Suprapubic skin (tissue), 4 donors: ENCODE measurements at regions not wholly inside any gene's neighbourhood (a gene's known extent, or its start where the extent isn't known, plus 50 kb on each side); places are given as distances from the start of the nearest gene placed in this dataset.

ENCODE experiments used
- DNase-seq, 2 donors: peaks; one replicate each; pipeline ENCODE4 v3.0.0-alpha.2; 2019; ENCODE audit warnings: low spot score in 2 of 2
- H3K27ac ChIP-seq: fragments of 200-600 bp; sonication (generic); one replicate; pipeline ENCODE4 v1.5.1; 2019
- H3K27me3 ChIP-seq: fragments of 200-600 bp; sonication (generic); one replicate; pipeline ENCODE4 v1.5.1; 2019
- H3K36me3 ChIP-seq: fragments of 200-600 bp; sonication (generic); one replicate; pipeline ENCODE4 v1.5.1; 2019
- H3K4me1 ChIP-seq: fragments of 200-600 bp; sonication (generic); one replicate; pipeline ENCODE4 v1.5.1; 2019
- H3K4me3 ChIP-seq: fragments of 200-600 bp; sonication (generic); one replicate; pipeline ENCODE4 v1.5.1; 2019; ENCODE audit warnings: mild to moderate bottlenecking
- H3K9me3 ChIP-seq: fragments of 200-600 bp; sonication (generic); one replicate; pipeline ENCODE4 v1.5.1; 2019
- EP300 ChIP-seq: sonication (generic); formaldehyde crosslinking; IDR thresholded peaks from one replicate; pipeline ENCODE4 v1.6.1; 2017; ENCODE audit warnings: antibody characterized with exemption
- POLR2A ChIP-seq, 2 donors: fragments of 450-650 bp; IDR thresholded peaks; one replicate each; pipeline ENCODE4 v1.6.1; 2017; ENCODE audit warnings: antibody characterized with exemption in 2 of 2, mild to moderate bottlenecking in 2 of 2, moderate library complexity in 2 of 2
- POLR2AphosphoS5 ChIP-seq, 3 donors: sonication (generic); formaldehyde crosslinking; IDR thresholded peaks; one replicate each; pipeline ENCODE4 v1.6.1; 2017; ENCODE audit warnings: antibody characterized with exemption in 3 of 3
- WGBS: methylation state at CpG from one replicate; pipeline ENCODE4 v1.1.5; 2018; 5-methylcytosine and 5-hydroxymethylcytosine counted together
- TF ChIP-seq, protein P1 (sequence below), 2 donors: fragments of 200-600 bp in 1 of 2; fragments of 450-650 bp in 1 of 2; sonication (generic) in 1 of 2; IDR thresholded peaks; one replicate each; pipeline ENCODE4 v1.5.1; 2016 to 2019; ENCODE audit warnings: antibody characterized with exemption in 2 of 2, mild to moderate bottlenecking in 1 of 2, moderate library complexity in 1 of 2

DNA sequence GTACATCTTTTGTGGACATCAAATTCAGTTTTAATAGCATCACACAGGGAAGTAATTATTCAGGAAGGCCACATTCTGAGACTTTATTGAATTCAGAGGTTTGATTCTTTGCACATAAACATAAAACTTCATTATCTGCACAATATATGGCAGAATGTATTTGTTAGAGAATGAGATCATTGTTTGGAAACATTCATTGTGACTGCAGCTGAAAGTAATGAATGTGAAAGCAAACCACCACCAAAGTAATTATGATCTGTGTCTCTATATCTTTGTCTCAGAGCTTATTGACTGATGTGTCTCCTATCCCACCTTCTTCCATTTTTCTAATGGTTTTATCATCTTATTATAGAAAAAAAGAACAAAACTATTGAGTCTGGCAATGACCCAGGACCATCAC lies 340.9 kb upstream of the PCDH15 start:
- no peaks in the 10 kb centered on the region for H3K27me3 ChIP-seq
- DNase-seq, result no peak
- no peak overlapping the region for H3K27ac ChIP-seq
- H3K9me3 ChIP-seq, result no peaks in the 10 kb centered on the region
- TF ChIP-seq EP300 (no peak), POLR2AphosphoS5 (IDR thresholded peaks at IDR 0.05) (no peak), POLR2A (IDR thresholded peaks at IDR 0.05) (no peak)
- TF ChIP-seq, protein P1, sequence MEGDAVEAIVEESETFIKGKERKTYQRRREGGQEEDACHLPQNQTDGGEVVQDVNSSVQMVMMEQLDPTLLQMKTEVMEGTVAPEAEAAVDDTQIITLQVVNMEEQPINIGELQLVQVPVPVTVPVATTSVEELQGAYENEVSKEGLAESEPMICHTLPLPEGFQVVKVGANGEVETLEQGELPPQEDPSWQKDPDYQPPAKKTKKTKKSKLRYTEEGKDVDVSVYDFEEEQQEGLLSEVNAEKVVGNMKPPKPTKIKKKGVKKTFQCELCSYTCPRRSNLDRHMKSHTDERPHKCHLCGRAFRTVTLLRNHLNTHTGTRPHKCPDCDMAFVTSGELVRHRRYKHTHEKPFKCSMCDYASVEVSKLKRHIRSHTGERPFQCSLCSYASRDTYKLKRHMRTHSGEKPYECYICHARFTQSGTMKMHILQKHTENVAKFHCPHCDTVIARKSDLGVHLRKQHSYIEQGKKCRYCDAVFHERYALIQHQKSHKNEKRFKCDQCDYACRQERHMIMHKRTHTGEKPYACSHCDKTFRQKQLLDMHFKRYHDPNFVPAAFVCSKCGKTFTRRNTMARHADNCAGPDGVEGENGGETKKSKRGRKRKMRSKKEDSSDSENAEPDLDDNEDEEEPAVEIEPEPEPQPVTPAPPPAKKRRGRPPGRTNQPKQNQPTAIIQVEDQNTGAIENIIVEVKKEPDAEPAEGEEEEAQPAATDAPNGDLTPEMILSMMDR (IDR thresholded peaks at IDR 0.05), result no peak
- no peak overlapping the region for H3K4me3 ChIP-seq
- H3K4me1 ChIP-seq, result no peaks in the 10 kb centered on the region
- no peaks in the 10 kb centered on the region for H3K36me3 ChIP-seq

DNA sequence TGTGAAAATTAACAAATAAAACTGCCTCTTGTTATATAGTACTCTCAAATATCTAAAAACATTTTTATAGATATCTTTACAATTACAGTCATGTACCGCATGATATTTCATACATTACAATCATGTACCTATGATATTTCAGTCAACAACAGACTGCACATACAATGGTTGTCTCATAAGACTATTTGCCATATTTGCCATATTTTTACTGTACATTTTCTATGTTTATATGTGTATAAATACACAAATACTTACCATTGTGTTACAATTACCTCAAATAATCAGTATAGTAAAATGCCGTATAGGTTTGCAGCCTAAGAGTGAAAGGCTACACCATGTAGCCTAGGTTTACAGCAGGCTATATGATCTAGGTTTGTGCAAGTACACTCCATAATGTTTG lies 336.0 kb upstream of the PCDH15 start:
- TF ChIP-seq, protein P1 (IDR thresholded peaks at IDR 0.05), result no peak
- no peak for TF ChIP-seq EP300
- no peak for TF ChIP-seq POLR2A (IDR thresholded peaks at IDR 0.05)
- TF ChIP-seq POLR2AphosphoS5 (IDR thresholded peaks at IDR 0.05), result no peak
- no peaks in the 10 kb centered on the region for H3K9me3 ChIP-seq
- H3K27me3 ChIP-seq, result no peaks in the 10 kb centered on the region
- no peak overlapping the region for H3K4me3 ChIP-seq
- 96% methylated on average over 2 of the region's 2 CpGs for WGBS
- H3K4me1 ChIP-seq, result no peaks in the 10 kb centered on the region
- no peak overlapping the region for H3K27ac ChIP-seq
- DNase-seq, result no peak
- no peaks in the 10 kb centered on the region for H3K36me3 ChIP-seq

- H3K4me1 ChIP-seq, result no peaks in the 10 kb centered on the region
- no peak overlapping the region for H3K27ac ChIP-seq
- H3K27me3 ChIP-seq, result no peaks in the 10 kb centered on the region
- no peaks in the 10 kb centered on the region for H3K9me3 ChIP-seq
- TF ChIP-seq POLR2AphosphoS5 (IDR thresholded peaks at IDR 0.05), result no peak
- TF ChIP-seq EP300, result no peak
- TF ChIP-seq, protein P1 (IDR thresholded peaks at IDR 0.05), result no peak
- TF ChIP-seq POLR2A (IDR thresholded peaks at IDR 0.05), result no peak
- no peak overlapping the region for H3K4me3 ChIP-seq
- DNase-seq, result no peak
- WGBS, result 94% methylated on average over 2 of the region's 2 CpGs
- no peaks in the 10 kb centered on the region for H3K36me3 ChIP-seq
Observed at GRCh38 chr10:55104738-55105137, 303.7 kb upstream of the PCDH15 start.

DNA sequence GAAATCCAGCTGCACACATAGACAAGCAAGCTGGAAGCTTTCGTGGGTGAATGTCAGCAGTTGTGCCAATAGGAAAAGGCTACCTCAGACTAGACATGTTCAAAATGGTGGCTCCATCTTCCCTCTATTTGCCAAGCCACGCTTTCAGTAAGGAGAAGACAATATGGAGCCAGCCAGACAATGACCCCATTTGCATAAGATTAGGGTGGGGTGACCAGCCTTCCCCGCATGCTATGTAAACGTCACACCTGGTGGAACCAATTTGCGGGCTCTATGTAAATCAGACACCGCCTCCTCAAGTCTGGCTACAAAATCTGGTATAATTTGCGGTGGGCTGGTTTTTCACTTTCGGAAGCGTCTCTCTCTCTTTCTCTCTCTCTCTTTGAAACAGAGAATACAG lies 297.4 kb upstream of the PCDH15 start:
- DNase-seq, result no peak

DNA sequence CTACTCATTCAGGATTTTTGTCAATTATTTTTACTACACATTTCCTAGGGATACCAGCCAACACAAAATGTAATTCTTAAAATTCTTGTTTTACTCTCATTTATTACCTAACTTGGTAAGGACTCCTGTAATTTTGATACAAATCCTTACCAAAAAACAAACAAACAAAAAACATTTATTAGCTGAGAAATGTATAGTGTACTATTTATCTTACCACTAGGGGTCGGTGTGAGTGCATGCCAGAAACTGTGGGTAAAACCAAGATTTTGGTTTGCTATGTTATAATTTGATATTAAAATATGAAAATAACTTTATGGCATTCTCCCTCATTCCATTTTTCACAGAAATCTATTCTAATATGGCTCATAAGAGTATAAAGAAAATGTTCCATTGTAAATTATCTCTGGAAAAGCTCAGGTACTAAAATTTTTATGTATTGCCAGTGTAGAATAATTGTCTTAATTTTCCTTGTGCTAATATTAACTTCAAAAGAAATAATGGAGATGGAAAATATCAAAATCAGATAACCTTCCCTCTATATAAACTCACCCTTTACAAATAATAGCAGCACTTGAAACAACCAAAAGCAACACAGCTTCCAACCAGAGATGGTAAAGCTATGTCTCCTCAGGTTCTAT lies 290.8 kb upstream of the PCDH15 start:
- no peaks in the 10 kb centered on the region for H3K27me3 ChIP-seq
- no peaks in the 10 kb centered on the region for H3K4me1 ChIP-seq
- WGBS, result 2% methylated on average over 1 of the region's 1 CpG
- TF ChIP-seq EP300 (no peak), POLR2AphosphoS5 (IDR thresholded peaks at IDR 0.05) (no peak)
- TF ChIP-seq, protein P1 (IDR thresholded peaks at IDR 0.05), result peak; percentile 38 to 55
- no peak for DNase-seq
- H3K27ac ChIP-seq, result no peak overlapping the region
- no peaks in the 10 kb centered on the region for H3K9me3 ChIP-seq
- H3K36me3 ChIP-seq, result no peaks in the 10 kb centered on the region
- no peak overlapping the region for H3K4me3 ChIP-seq

More for the DNA sequence above, 297.4 kb upstream of the PCDH15 start:
- no peak overlapping the region for H3K4me3 ChIP-seq
- TF ChIP-seq, protein P1 (IDR thresholded peaks at IDR 0.05), result no peak
- TF ChIP-seq EP300 (no peak), POLR2AphosphoS5 (IDR thresholded peaks at IDR 0.05) (no peak), POLR2A (IDR thresholded peaks at IDR 0.05) (no peak)
- H3K27ac ChIP-seq, result no peak overlapping the region
- H3K9me3 ChIP-seq, result no peaks in the 10 kb centered on the region
- no peaks in the 10 kb centered on the region for H3K27me3 ChIP-seq
- H3K4me1 ChIP-seq, result no peaks in the 10 kb centered on the region
- H3K36me3 ChIP-seq, result no peaks in the 10 kb centered on the region
- WGBS, result 92% methylated on average over 9 of the region's 9 CpGs
